Caco-2 (cell line): ENCODE measurements at regions not wholly inside any gene's neighbourhood (a gene's known extent, or its start where the extent isn't known, plus 50 kb on each side); places are given as distances from the start of the nearest gene placed in this dataset.

ENCODE experiments used
- BruUV-seq: library from RNA; stranded (reverse); fragments of 400-500 nt; replicated peaks from 2 replicates; lab custom pipeline; 2021; lab: Mats Ljungman, UMichigan
- CTCF ChIA-PET: fragments of 300-600 bp; sonication (Branson Sonifier 250); formaldehyde crosslinking; loops from one replicate; lab custom pipeline; 2022; ENCODE audit warnings: antibody characterized with exemption; lab: Charles Lee
- POLR2A ChIA-PET: fragments of 300-600 bp; sonication (Branson Sonifier 250); formaldehyde crosslinking; loops from one replicate; lab custom pipeline; 2022; ENCODE audit warnings: antibody characterized with exemption; lab: Charles Lee
- DNase-seq, 2 experiments: peaks; one replicate each; pipeline versions ENCODE4 v3.0.0 to v3.0.0-alpha.2; 2020 to 2022
- H3K27me3 ChIP-seq: replicated peaks from 2 replicates; pipeline ENCODE4 v1.6.0; 2011; ENCODE audit warnings: low read length; ENCODE audit not compliant: control insufficient read depth, insufficient read depth
- H3K36me3 ChIP-seq: 2 replicates; pipeline ENCODE4 v1.5.1; 2011; ENCODE audit warnings: low read length; ENCODE audit not compliant: control insufficient read depth, insufficient read depth
- H3K4me1 ChIP-seq: fragments of 250-450 bp; sonication (Bioruptor Pico); 2 replicates; pipeline ENCODE4 v1.5.1; 2020; ENCODE audit warnings: mild to moderate bottlenecking
- H3K4me3 ChIP-seq: 2 replicates; pipeline ENCODE4 v1.5.1; 2011; ENCODE audit warnings: low read depth, mild to moderate bottlenecking, control low read depth, low read length
- H3K9me3 ChIP-seq: fragments of 250-450 bp; sonication (Bioruptor Pico); 2 replicates; pipeline ENCODE4 v1.5.1; 2020; ENCODE audit warnings: mild to moderate bottlenecking, moderate library complexity
- H3K27ac Mint-ChIP-seq: one replicate; pipeline ENCODE4 v1.8.0; 2022; ENCODE audit warnings: mixed read lengths; ENCODE audit not compliant: unreplicated experiment
- H3K27me3 Mint-ChIP-seq: one replicate; pipeline ENCODE4 v1.8.0; 2022; ENCODE audit warnings: mixed read lengths; ENCODE audit not compliant: insufficient read depth, unreplicated experiment
- H3K36me3 Mint-ChIP-seq: one replicate; pipeline ENCODE4 v1.8.0; 2022; ENCODE audit warnings: mild to moderate bottlenecking, mixed read lengths; ENCODE audit not compliant: insufficient read depth, unreplicated experiment
- H3K4me1 Mint-ChIP-seq: one replicate; pipeline ENCODE4 v1.8.0; 2022; ENCODE audit warnings: low read depth, mixed read lengths; ENCODE audit not compliant: unreplicated experiment
- H3K4me3 Mint-ChIP-seq: one replicate; pipeline ENCODE4 v1.8.0; 2022; ENCODE audit warnings: mild to moderate bottlenecking, moderate library complexity, mixed read lengths; ENCODE audit not compliant: unreplicated experiment
- H3K9me3 Mint-ChIP-seq: one replicate; pipeline ENCODE4 v1.8.0; 2022; ENCODE audit warnings: mixed read lengths; ENCODE audit not compliant: unreplicated experiment
- CTCF ChIP-seq, 2 experiments: fragments of 200-600 bp in 1 of 2; IDR thresholded peaks; 1 replicate in 1 of 2; 2 replicates in 1 of 2; pipeline versions ENCODE4 v1.5.1 to v1.8.0; 2011 to 2022; ENCODE audit warnings: antibody characterized with exemption in 1 of 2, control low read depth in 1 of 2, inconsistent platforms in 1 of 2, low read depth in 1 of 2, low read length in 1 of 2, mild to moderate bottlenecking in 1 of 2, moderate library complexity in 1 of 2; ENCODE audit not compliant: insufficient read depth in 1 of 2, severe bottlenecking in 1 of 2, unreplicated experiment in 1 of 2
- intact Hi-C: fragments of 100-400 bp; cut with micrococcal nuclease; formaldehyde crosslinking; loops from one replicate; pipeline ENCODE4 v1.10.0; 2022; ENCODE audit not compliant: unreplicated experiment

GRCh38 chr9:80937645-80938044 lies 751.7 kb downstream of the TLE1 start:
- H3K4me1 Mint-ChIP-seq = no peaks in the 10 kb centered on the region
- H3K36me3 ChIP-seq = no peaks in the 10 kb centered on the region
- no TSS peak for BruUV-seq
- H3K9me3 Mint-ChIP-seq = no peaks in the 10 kb centered on the region
- no peak overlapping the region for H3K4me3 Mint-ChIP-seq
- ChIA-PET CTCF (no interaction called here), POLR2A (no interaction called here)
- no peaks in the 10 kb centered on the region for H3K27me3 Mint-ChIP-seq
- H3K4me3 ChIP-seq = no peak overlapping the region
- intact Hi-C loops = no loop called here
- no peaks in the 10 kb centered on the region for H3K27me3 ChIP-seq
- no peaks in the 10 kb centered on the region for H3K36me3 Mint-ChIP-seq
- TF ChIP-seq CTCF (IDR thresholded peaks at IDR 0.05; ENCODE audit: insufficient read depth in 1 of 2, low read depth in 1 of 2, low read length in 1 of 2, severe bottlenecking in 1 of 2, unreplicated experiment in 1 of 2) = no peak
- H3K4me1 ChIP-seq = no peaks in the 10 kb centered on the region
- DNase-seq = no peak
- H3K27ac Mint-ChIP-seq = no peak overlapping the region
- H3K9me3 ChIP-seq = no peaks in the 10 kb centered on the region

GRCh38 chr9:80934095-80934494 lies 755.3 kb downstream of the TLE1 start:
- Mint-ChIP-seq H3K27me3 (no peaks in the 10 kb centered on the region), H3K27ac (no peak overlapping the region), H3K36me3 (no peaks in the 10 kb centered on the region), H3K4me3 (no peak overlapping the region), H3K9me3 (no peaks in the 10 kb centered on the region), H3K4me1 (no peaks in the 10 kb centered on the region)
- Histone ChIP-seq H3K27me3 (no peaks in the 10 kb centered on the region), H3K9me3 (no peaks in the 10 kb centered on the region), H3K4me1 (no peaks in the 10 kb centered on the region), H3K4me3 (no peak overlapping the region), H3K36me3 (no peaks in the 10 kb centered on the region)
- POLR2A ChIA-PET = no interaction called here
- no peak for DNase-seq
- intact Hi-C loops = no loop called here
- CTCF ChIA-PET = no interaction called here
- BruUV-seq = no TSS peak
- no peak for TF ChIP-seq CTCF (IDR thresholded peaks at IDR 0.05; ENCODE audit: insufficient read depth in 1 of 2, low read depth in 1 of 2, low read length in 1 of 2, severe bottlenecking in 1 of 2, unreplicated experiment in 1 of 2)

GRCh38 chr9:80932947-80933780 lies 756.2 kb downstream of the TLE1 start:
- no peak for DNase-seq
- intact Hi-C loops = no loop called here

More at GRCh38 chr9:80932947-80933780, 756.2 kb downstream of the TLE1 start:
- Histone ChIP-seq H3K4me3 (no peak overlapping the region), H3K27me3 (no peaks in the 10 kb centered on the region), H3K4me1 (no peaks in the 10 kb centered on the region), H3K9me3 (no peaks in the 10 kb centered on the region), H3K36me3 (no peaks in the 10 kb centered on the region)
- BruUV-seq = no TSS peak
- POLR2A ChIA-PET = no interaction called here
- H3K27me3 Mint-ChIP-seq = no peaks in the 10 kb centered on the region
- no peak for TF ChIP-seq CTCF (IDR thresholded peaks at IDR 0.05; ENCODE audit: insufficient read depth in 1 of 2, low read depth in 1 of 2, low read length in 1 of 2, severe bottlenecking in 1 of 2, unreplicated experiment in 1 of 2)
- CTCF ChIA-PET = no interaction called here
- H3K27ac Mint-ChIP-seq = no peak overlapping the region
- no peaks in the 10 kb centered on the region for H3K9me3 Mint-ChIP-seq
- H3K36me3 Mint-ChIP-seq = no peaks in the 10 kb centered on the region
- H3K4me3 Mint-ChIP-seq = no peak overlapping the region
- no peaks in the 10 kb centered on the region for H3K4me1 Mint-ChIP-seq
